ENCODE measurements at regions not wholly inside any gene's neighbourhood (a gene's known extent, or its start where the extent isn't known, plus 50 kb on each side); places are given as distances from the start of the nearest gene placed in this dataset.

- peaks cover 0 to 13% (median 3%) of the 10 kb centered on the region in 3 donors for H3K27me3 Mint-ChIP-seq (ENCODE audit: low read depth in 3 of 3)
- WGBS (ENCODE audit: insufficient coverage), result 31% methylated on average over 2 of the region's 4 CpGs
- H3K4me2 ChIP-seq (replicated peaks; ENCODE audit: extremely low read depth, low read length, poor library complexity, severe bottlenecking), result no peak overlapping the region
- H3K27me3 ChIP-seq (ENCODE audit: control insufficient read depth in 2 of 2, insufficient read depth in 2 of 2, low read length in 2 of 2), result no peaks in the 10 kb centered on the region
- H2AFZ ChIP-seq (ENCODE audit: insufficient read depth, low read depth, low read length, poor library complexity, severe bottlenecking), result no peak overlapping the region
- H4K20me1 ChIP-seq (ENCODE audit: insufficient read depth, low read length), result no peaks in the 10 kb centered on the region
- no peak overlapping the region for H3K9ac ChIP-seq (ENCODE audit: insufficient read depth, low read length, poor library complexity, severe bottlenecking)
- H3K36me3 Mint-ChIP-seq, result no peaks in the 10 kb centered on the region
- H3K27ac Mint-ChIP-seq, result no peak overlapping the region
- H3K4me1 Mint-ChIP-seq, result no peaks in the 10 kb centered on the region
- no peak for DNase-seq
- no peaks in the 10 kb centered on the region for H3K36me3 ChIP-seq (replicated peaks in 1 of 2; ENCODE audit: control insufficient read depth in 1 of 2, insufficient read depth in 2 of 2, low read length in 2 of 2)
- no peak overlapping the region for H3K4me3 ChIP-seq (replicated peaks in 1 of 3; ENCODE audit: low read depth in 2 of 3, low read length in 3 of 3)
- H3K4me1 ChIP-seq (ENCODE audit: control insufficient read depth in 1 of 2, insufficient read depth in 2 of 2, low read length in 2 of 2), result no peaks in the 10 kb centered on the region
- peaks cover 0 to 18% (median 6%) of the 10 kb centered on the region in 7 donors for H3K9me3 Mint-ChIP-seq
- no peaks in the 10 kb centered on the region for H3K79me2 ChIP-seq (ENCODE audit: insufficient read depth, low read length)
- no peak overlapping the region for H3K4me3 Mint-ChIP-seq
- H3K9me3 ChIP-seq (replicated peaks in 1 of 2; ENCODE audit: control insufficient read depth in 1 of 2, insufficient read depth in 1 of 2, low read length in 2 of 2), result no peaks in the 10 kb centered on the region
- intact Hi-C loops (cut with micrococcal nuclease), result no loop called here
- H3K27ac ChIP-seq (ENCODE audit: low read depth in 1 of 2, low read length in 2 of 2), result no peak overlapping the region
- TF ChIP-seq CTCF (IDR thresholded peaks at IDR 0.05), result no peak
Measured at GRCh38 chr20:21640556-21640955, 64.9 kb upstream of the PAX1 start.

GRCh38 chr20:21633829-21634228 is 71.6 kb upstream of the PAX1 start:
- Histone ChIP-seq H3K79me2 (ENCODE audit: insufficient read depth, low read length) (no peaks in the 10 kb centered on the region), H4K20me1 (ENCODE audit: insufficient read depth, low read length) (no peaks in the 10 kb centered on the region), H3K36me3 (replicated peaks in 1 of 2; ENCODE audit: control insufficient read depth in 1 of 2, insufficient read depth in 2 of 2, low read length in 2 of 2) (no peaks in the 10 kb centered on the region), H3K4me1 (ENCODE audit: control insufficient read depth in 1 of 2, insufficient read depth in 2 of 2, low read length in 2 of 2) (no peaks in the 10 kb centered on the region), H2AFZ (ENCODE audit: insufficient read depth, low read depth, low read length, poor library complexity, severe bottlenecking) (no peak overlapping the region), H3K27ac (ENCODE audit: low read depth in 1 of 2, low read length in 2 of 2) (no peak overlapping the region), H3K27me3 (ENCODE audit: control insufficient read depth in 2 of 2, insufficient read depth in 2 of 2, low read length in 2 of 2) (no peaks in the 10 kb centered on the region), H3K9ac (ENCODE audit: insufficient read depth, low read length, poor library complexity, severe bottlenecking) (no peak overlapping the region), H3K9me3 (replicated peaks in 1 of 2; ENCODE audit: control insufficient read depth in 1 of 2, insufficient read depth in 1 of 2, low read length in 2 of 2) (no peaks in the 10 kb centered on the region), H3K4me3 (replicated peaks in 1 of 3; ENCODE audit: low read depth in 2 of 3, low read length in 3 of 3) (no peak overlapping the region), H3K4me2 (replicated peaks; ENCODE audit: extremely low read depth, low read length, poor library complexity, severe bottlenecking) (no peak overlapping the region)
- H3K4me1 Mint-ChIP-seq, result no peaks in the 10 kb centered on the region
- peaks cover 0 to 6% (median 2%) of the 10 kb centered on the region in 7 donors for H3K9me3 Mint-ChIP-seq
- WGBS (ENCODE audit: insufficient coverage), result 92% methylated on average over 3 of the region's 4 CpGs
- no peak for TF ChIP-seq CTCF (IDR thresholded peaks at IDR 0.05)
- DNase-seq, result no peak
- H3K36me3 Mint-ChIP-seq, result no peaks in the 10 kb centered on the region
- intact Hi-C loops (cut with micrococcal nuclease), result no loop called here
- peaks cover 2 to 9% (median 6%) of the 10 kb centered on the region in 3 donors for H3K27me3 Mint-ChIP-seq (ENCODE audit: low read depth in 3 of 3)
- H3K27ac Mint-ChIP-seq, result no peak overlapping the region
- H3K4me3 Mint-ChIP-seq, result no peak overlapping the region

Data from CD14-positive monocyte (primary cell).